ENCODE measurements at regions not wholly inside any gene's neighbourhood (a gene's known extent, or its start where the extent isn't known, plus 50 kb on each side); places are given as distances from the start of the nearest gene placed in this dataset.

DNA sequence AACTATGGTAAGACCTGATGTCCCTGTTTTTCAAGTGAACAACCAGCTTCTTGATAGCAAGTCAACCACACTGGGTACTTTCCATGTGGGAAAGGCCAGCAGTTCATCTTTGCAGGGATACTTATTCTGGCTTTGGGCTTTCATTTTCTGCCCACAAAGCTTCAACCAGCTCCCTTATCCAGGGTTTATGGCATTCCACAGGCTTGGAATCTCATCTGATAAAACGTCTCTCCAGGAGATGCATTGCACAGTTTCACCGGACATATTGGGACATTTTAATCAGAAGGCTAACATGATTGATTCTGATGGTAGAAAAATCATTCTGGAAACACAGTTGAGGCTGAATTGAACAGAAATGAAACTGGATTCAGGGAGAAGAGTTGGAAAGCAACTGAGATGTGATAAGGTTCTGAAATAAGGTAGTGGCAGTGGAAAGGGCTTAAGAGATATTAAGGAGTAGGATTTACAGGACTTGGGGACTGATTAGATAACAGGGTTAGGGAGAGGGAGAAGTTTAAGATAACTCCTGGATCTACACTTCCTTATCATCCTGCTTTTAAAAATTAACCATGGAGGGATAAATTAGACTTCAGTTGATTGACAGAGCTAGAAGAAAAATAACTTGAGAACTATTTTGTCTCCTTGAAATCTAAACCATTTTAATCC lies 195.8 kb upstream of the FBXL7 start:
- Histone ChIP-seq H3K4me2 (ENCODE audit: low read length) (no peak overlapping the region), H3K4me3 (ENCODE audit: low read depth, low read length) (no peak overlapping the region), H2AFZ (no peak overlapping the region), H3K27ac (no peak overlapping the region), H3K79me2 (no peaks in the 10 kb centered on the region), H3K36me3 (ENCODE audit: control insufficient read depth, insufficient read depth, low read length) (no peaks in the 10 kb centered on the region), H3K27me3 (ENCODE audit: control insufficient read depth, insufficient read depth, low read length) (no peaks in the 10 kb centered on the region), H3K9ac (no peak overlapping the region), H3K4me1 (no peaks in the 10 kb centered on the region), H3K9me3 (ENCODE audit: control insufficient read depth, low read length) (no peaks in the 10 kb centered on the region)
- TF ChIP-seq CTCF (IDR thresholded peaks at IDR 0.05), result no peak

DNA sequence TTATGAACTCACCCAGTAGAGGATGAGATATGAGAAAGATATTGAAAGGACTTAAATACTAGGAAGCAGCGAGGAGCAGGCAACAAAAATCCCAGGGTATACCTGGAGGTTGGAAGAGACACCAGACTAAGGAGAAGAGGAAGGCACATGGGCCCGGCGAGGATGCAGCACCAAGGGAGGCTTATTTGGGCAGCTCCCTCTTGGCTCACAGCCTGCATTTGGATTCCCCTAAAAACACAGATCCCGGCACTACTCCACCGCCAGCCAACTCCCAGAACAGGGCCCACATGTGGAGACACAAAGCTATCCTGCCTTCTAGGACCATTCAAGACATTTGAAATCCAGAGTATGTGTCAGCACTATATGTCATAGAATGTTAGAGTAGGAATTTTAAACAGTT lies 199.8 kb upstream of the FBXL7 start:
- Histone ChIP-seq H3K4me2 (ENCODE audit: low read length) (no peak overlapping the region), H3K9me3 (ENCODE audit: control insufficient read depth, low read length) (no peaks in the 10 kb centered on the region), H2AFZ (no peak overlapping the region), H3K4me1 (no peaks in the 10 kb centered on the region), H3K36me3 (ENCODE audit: control insufficient read depth, insufficient read depth, low read length) (no peaks in the 10 kb centered on the region), H3K9ac (no peak overlapping the region), H3K27me3 (ENCODE audit: control insufficient read depth, insufficient read depth, low read length) (no peaks in the 10 kb centered on the region), H3K4me3 (ENCODE audit: low read depth, low read length) (no peak overlapping the region), H3K79me2 (no peaks in the 10 kb centered on the region), H3K27ac (no peak overlapping the region)
- no peak for TF ChIP-seq CTCF (IDR thresholded peaks at IDR 0.05)

DNA sequence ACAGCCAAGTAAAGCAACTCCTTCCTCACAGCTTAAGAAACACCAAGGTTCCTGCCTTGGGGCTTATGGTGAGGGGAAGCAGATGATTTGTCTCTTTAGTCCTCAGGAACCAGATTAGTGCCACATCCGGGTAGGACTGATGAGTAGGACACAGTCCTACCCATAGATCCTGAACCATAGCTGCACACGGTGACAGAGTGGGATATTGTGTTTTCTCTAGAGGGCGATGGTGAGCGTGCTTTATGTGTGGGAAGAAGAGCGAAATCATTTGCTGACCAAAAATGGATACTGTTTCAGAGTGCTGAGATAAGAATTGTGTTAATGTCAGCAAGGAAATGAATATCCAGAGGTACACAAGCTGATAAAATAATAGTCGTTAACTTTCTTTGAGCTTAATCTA lies 209.0 kb upstream of the FBXL7 start:
- H3K9ac ChIP-seq, result no peak overlapping the region

GRCh38 chr5:15286650-15287049 lies 213.3 kb upstream of the FBXL7 start:
- H3K9ac ChIP-seq, result no peak overlapping the region
- no peaks in the 10 kb centered on the region for H3K27me3 ChIP-seq (ENCODE audit: control insufficient read depth, insufficient read depth, low read length)
- no peak overlapping the region for H2AFZ ChIP-seq
- no peak overlapping the region for H3K4me3 ChIP-seq (ENCODE audit: low read depth, low read length)
- no peaks in the 10 kb centered on the region for H3K4me1 ChIP-seq
- H3K9me3 ChIP-seq (ENCODE audit: control insufficient read depth, low read length), result no peaks in the 10 kb centered on the region
- TF ChIP-seq CTCF (IDR thresholded peaks at IDR 0.05), result no peak
- no peak overlapping the region for H3K27ac ChIP-seq
- no peaks in the 10 kb centered on the region for H3K79me2 ChIP-seq
- H3K4me2 ChIP-seq (ENCODE audit: low read length), result no peak overlapping the region
- no peaks in the 10 kb centered on the region for H3K36me3 ChIP-seq (ENCODE audit: control insufficient read depth, insufficient read depth, low read length)

More for the DNA sequence above, 209.0 kb upstream of the FBXL7 start:
- H3K79me2 ChIP-seq, result no peaks in the 10 kb centered on the region
- H2AFZ ChIP-seq, result no peak overlapping the region
- no peaks in the 10 kb centered on the region for H3K36me3 ChIP-seq (ENCODE audit: control insufficient read depth, insufficient read depth, low read length)
- no peaks in the 10 kb centered on the region for H3K27me3 ChIP-seq (ENCODE audit: control insufficient read depth, insufficient read depth, low read length)
- H3K9me3 ChIP-seq (ENCODE audit: control insufficient read depth, low read length), result no peaks in the 10 kb centered on the region
- no peaks in the 10 kb centered on the region for H3K4me1 ChIP-seq
- no peak overlapping the region for H3K4me2 ChIP-seq (ENCODE audit: low read length)
- H3K27ac ChIP-seq, result no peak overlapping the region
- TF ChIP-seq CTCF (IDR thresholded peaks at IDR 0.05), result no peak
- H3K4me3 ChIP-seq (ENCODE audit: low read depth, low read length), result no peak overlapping the region

DNA sequence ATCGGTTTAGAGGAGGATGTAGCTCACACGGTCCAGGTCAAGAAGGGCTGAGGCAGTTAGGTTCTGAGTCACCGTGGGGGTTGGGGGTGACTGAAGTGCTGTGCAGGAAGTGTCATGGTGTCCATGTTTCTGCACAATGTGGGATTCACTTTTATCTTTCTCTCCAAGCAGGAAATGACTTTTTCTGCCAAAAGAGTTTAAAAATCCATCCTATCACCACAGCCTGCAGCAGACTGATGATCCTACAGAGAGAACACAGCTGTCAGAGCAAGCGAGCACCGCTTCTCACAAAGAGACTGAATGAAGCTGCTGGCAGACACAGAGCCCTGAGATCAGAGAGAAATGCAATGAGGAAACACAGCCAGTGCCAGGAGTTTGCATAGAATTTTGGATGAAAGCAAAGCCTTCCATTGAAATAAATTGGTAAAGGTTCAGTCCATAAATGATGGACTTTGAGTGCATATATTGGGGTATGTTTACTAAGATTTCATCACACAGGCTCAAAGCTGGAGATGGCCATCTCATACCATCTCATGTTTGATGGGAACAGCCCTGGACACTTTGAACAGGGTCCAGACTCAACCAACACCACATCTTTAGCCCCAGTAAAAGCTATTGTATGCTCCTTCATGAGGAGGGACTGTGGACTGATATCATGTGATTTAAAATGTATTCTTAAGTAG lies 213.9 kb upstream of the FBXL7 start:
- Histone ChIP-seq H3K36me3 (ENCODE audit: control insufficient read depth, insufficient read depth, low read length) (no peaks in the 10 kb centered on the region), H3K4me2 (ENCODE audit: low read length) (no peak overlapping the region), H3K27me3 (ENCODE audit: control insufficient read depth, insufficient read depth, low read length) (no peaks in the 10 kb centered on the region), H3K9me3 (ENCODE audit: control insufficient read depth, low read length) (no peaks in the 10 kb centered on the region), H3K9ac (no peak overlapping the region), H3K4me1 (no peaks in the 10 kb centered on the region), H3K79me2 (no peaks in the 10 kb centered on the region), H3K4me3 (ENCODE audit: low read depth, low read length) (no peak overlapping the region), H3K27ac (no peak overlapping the region), H2AFZ (no peak overlapping the region)
- TF ChIP-seq CTCF (IDR thresholded peaks at IDR 0.05), result no peak
